ENCODE measurements at regions not wholly inside any gene's neighbourhood (a gene's known extent, or its start where the extent isn't known, plus 50 kb on each side); places are given as distances from the start of the nearest gene placed in this dataset.
"Not testable (repeated sequence)": the region's sequence is repeated elsewhere in the genome, so short reads cannot be mapped to it uniquely, and the experiment has no call there.

GRCh38 chr9:34797367-34797766 lies 87.4 kb upstream of the CCL21 start:
- DNase-seq (ENCODE audit: low read depth in 4 of 4, low spot score in 3 of 4): no peak

GRCh38 chr9:34796924-34797323 lies 87.0 kb upstream of the CCL21 start:
- no peak for DNase-seq (ENCODE audit: low read depth in 4 of 4, low spot score in 3 of 4)

- no peak for DNase-seq (ENCODE audit: low read depth in 4 of 4, low spot score in 3 of 4)
Measured at GRCh38 chr9:34793428-34793827, 83.5 kb upstream of the CCL21 start.

- no peak for DNase-seq (ENCODE audit: low read depth in 4 of 4, low spot score in 3 of 4)
Measured at GRCh38 chr9:34783951-34784487, 74.1 kb upstream of the CCL21 start.

- no peak for DNase-seq (ENCODE audit: low read depth in 4 of 4, low spot score in 3 of 4)
Measured at GRCh38 chr9:34782372-34782771, 72.4 kb upstream of the CCL21 start.

GRCh38 chr9:34777666-34778065 lies 67.7 kb upstream of the CCL21 start:
- DNase-seq (ENCODE audit: low read depth in 4 of 4, low spot score in 3 of 4): no peak

GRCh38 chr9:34773955-34774354 lies 64.0 kb upstream of the CCL21 start:
- no peak for DNase-seq (ENCODE audit: low read depth in 4 of 4, low spot score in 3 of 4)

- DNase-seq (ENCODE audit: low read depth in 4 of 4, low spot score in 3 of 4): no peak
Measured at GRCh38 chr9:34773306-34773910, 63.5 kb upstream of the CCL21 start.

GRCh38 chr9:34771007-34771406 lies 61.1 kb upstream of the CCL21 start:
- no peak for DNase-seq (ENCODE audit: low read depth in 4 of 4, low spot score in 3 of 4)

GRCh38 chr9:34767087-34767486 lies 57.2 kb upstream of the CCL21 start:
- not testable (repeated sequence) for DNase-seq (ENCODE audit: low read depth in 4 of 4, low spot score in 3 of 4)

GRCh38 chr9:34760196-34761040 lies 50.5 kb upstream of the CCL21 start:
- peak in 1 of 4 donors; percentile 18 for DNase-seq (ENCODE audit: low read depth in 4 of 4, low spot score in 3 of 4)

Measured in left renal pelvis (tissue), 4 donors.